ENCODE measurements at regions not wholly inside any gene's neighbourhood (a gene's known extent, or its start where the extent isn't known, plus 50 kb on each side); places are given as distances from the start of the nearest gene placed in this dataset.

DNA sequence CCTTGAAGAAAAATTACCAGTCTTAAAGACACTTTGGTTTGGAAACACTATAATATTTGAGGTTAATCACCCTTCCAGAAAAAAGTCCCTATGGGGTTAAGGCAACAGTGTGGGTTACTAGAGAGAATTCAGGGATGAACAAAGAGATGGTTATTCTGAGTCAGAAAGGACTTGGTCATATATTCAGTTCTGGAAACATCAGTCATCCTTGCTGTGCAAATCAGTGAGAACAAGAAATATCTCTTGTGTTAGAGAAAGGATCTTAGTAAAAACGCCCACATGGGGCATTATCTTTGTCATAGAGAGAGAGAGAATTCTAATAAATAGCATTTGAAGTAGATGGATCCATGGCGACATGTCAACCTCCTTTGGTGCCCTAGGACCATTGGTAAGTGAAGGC, 59.4 kb upstream of the E2F7 start:
- TF ChIP-seq, protein P1, sequence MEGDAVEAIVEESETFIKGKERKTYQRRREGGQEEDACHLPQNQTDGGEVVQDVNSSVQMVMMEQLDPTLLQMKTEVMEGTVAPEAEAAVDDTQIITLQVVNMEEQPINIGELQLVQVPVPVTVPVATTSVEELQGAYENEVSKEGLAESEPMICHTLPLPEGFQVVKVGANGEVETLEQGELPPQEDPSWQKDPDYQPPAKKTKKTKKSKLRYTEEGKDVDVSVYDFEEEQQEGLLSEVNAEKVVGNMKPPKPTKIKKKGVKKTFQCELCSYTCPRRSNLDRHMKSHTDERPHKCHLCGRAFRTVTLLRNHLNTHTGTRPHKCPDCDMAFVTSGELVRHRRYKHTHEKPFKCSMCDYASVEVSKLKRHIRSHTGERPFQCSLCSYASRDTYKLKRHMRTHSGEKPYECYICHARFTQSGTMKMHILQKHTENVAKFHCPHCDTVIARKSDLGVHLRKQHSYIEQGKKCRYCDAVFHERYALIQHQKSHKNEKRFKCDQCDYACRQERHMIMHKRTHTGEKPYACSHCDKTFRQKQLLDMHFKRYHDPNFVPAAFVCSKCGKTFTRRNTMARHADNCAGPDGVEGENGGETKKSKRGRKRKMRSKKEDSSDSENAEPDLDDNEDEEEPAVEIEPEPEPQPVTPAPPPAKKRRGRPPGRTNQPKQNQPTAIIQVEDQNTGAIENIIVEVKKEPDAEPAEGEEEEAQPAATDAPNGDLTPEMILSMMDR (conservative IDR thresholded peaks at IDR 0.05): no peak
- TF ChIP-seq EZH2 (IDR thresholded peaks at IDR 0.05; ENCODE audit: low read depth): no peak
